ENCODE measurements at regions not wholly inside any gene's neighbourhood (a gene's known extent, or its start where the extent isn't known, plus 50 kb on each side); places are given as distances from the start of the nearest gene placed in this dataset.

GRCh38 chr2:240269886-240270285 is 129.4 kb upstream of the OTOS start:
- POLR2A ChIA-PET (ENCODE audit: partially characterized antibody) = no interaction called here
- intact Hi-C loops (cut with micrococcal nuclease) = no loop called here
- Histone ChIP-seq H3K27ac (ENCODE audit: low read depth, low read length) (no peak overlapping the region), H3K9me3 (ENCODE audit: control insufficient read depth in 1 of 2, low read length in 2 of 2) (peaks cover 0 to 2% of the 10 kb centered on the region in 2 donors), H3K36me3 (ENCODE audit: insufficient read depth, low read length) (no peaks in the 10 kb centered on the region), H3K27me3 (ENCODE audit: insufficient read depth, low read length) (peaks cover 7% of the 10 kb centered on the region), H3K4me3 (ENCODE audit: low read length in 2 of 2) (no peak overlapping the region), H3K4me1 (ENCODE audit: insufficient read depth, low read length) (no peaks in the 10 kb centered on the region)
- Mint-ChIP-seq H3K36me3 (peaks cover 0 to 4% of the 10 kb centered on the region in 2 donors), H3K4me3 (no peak overlapping the region), H3K27ac (no peak overlapping the region), H3K27me3 (peaks cover 31 to 37% of the 10 kb centered on the region in 2 donors), H3K9me3 (peaks cover 6 to 27% (median 20%) of the 10 kb centered on the region in 8 donors), H3K4me1 (no peaks in the 10 kb centered on the region)
- DNase-seq = no peak
- CTCF ChIA-PET (ENCODE audit: partially characterized antibody) = no interaction called here

DNA sequence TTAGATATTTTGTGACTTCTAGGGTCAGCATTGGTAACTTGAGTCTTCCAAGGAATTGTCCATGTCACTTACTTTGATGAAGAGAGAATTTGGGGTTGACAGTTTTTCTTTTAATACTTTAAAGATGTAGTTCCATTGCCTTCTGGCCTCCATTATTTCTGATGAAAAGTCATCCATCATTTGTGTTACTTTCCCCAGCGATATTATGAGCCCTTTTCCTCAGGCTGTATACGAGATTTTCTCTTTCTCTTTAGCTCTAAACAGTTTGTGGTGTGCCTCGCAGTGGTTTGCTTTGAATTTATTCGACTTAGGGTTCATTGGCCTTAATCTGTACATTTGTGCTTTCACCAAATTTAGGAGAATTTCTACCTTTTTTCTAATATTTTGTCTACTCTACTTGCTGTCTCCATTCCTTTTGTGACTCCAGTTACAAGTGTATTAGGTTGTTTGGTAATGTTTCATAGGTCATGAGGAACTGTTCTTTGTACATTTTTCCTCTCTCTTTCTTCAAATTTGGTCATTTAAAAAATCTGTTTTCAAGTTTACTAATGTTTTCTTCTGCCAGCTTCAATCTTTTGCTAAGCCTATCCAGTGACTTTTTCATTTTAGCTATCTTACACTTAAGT is 131.4 kb upstream of the OTOS start:
- Histone ChIP-seq H3K27ac (ENCODE audit: low read depth, low read length) (no peak overlapping the region), H3K27me3 (ENCODE audit: insufficient read depth, low read length) (peaks cover 7% of the 10 kb centered on the region), H3K36me3 (ENCODE audit: insufficient read depth, low read length) (no peaks in the 10 kb centered on the region), H3K4me3 (ENCODE audit: low read length in 2 of 2) (no peak overlapping the region), H3K4me1 (ENCODE audit: insufficient read depth, low read length) (no peaks in the 10 kb centered on the region), H3K9me3 (ENCODE audit: control insufficient read depth in 1 of 2, low read length in 2 of 2) (peaks cover 0 to 2% of the 10 kb centered on the region in 2 donors)
- H3K4me1 Mint-ChIP-seq = no peaks in the 10 kb centered on the region
- peaks cover 40 to 48% of the 10 kb centered on the region in 2 donors for H3K27me3 Mint-ChIP-seq
- H3K36me3 Mint-ChIP-seq = peaks cover 0 to 4% of the 10 kb centered on the region in 2 donors
- peaks cover 6 to 27% (median 19%) of the 10 kb centered on the region in 8 donors for H3K9me3 Mint-ChIP-seq
- ChIA-PET CTCF (ENCODE audit: partially characterized antibody) (no interaction called here), POLR2A (ENCODE audit: partially characterized antibody) (no interaction called here)
- intact Hi-C loops (cut with micrococcal nuclease) = no loop called here
- no peak for DNase-seq
- H3K27ac Mint-ChIP-seq = no peak overlapping the region
- no peak overlapping the region for H3K4me3 Mint-ChIP-seq

DNA sequence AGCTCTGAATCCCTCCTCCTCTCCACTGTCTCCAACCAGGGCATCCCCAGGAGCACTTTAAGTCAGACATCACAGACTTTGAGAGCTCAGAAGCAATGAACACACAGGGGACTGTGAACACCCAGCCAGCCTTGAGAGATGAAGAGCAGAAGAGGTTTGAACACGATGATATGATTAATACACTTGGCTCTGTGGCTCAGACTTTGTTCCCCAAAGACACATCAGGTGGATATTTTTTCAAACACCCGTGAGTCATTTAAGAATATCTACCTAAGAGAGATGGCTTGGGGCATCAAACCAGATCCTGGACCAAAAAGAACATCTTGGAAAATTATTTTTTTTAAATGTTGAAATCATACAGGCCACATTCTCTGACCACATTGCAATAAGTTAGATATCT is 134.9 kb upstream of the OTOS start:
- POLR2A ChIA-PET (ENCODE audit: partially characterized antibody) = no interaction called here
- Histone ChIP-seq H3K27ac (ENCODE audit: low read depth, low read length) (no peak overlapping the region), H3K4me3 (ENCODE audit: low read length in 2 of 2) (no peak overlapping the region), H3K27me3 (ENCODE audit: insufficient read depth, low read length) (peaks cover 7% of the 10 kb centered on the region), H3K9me3 (ENCODE audit: control insufficient read depth in 1 of 2, low read length in 2 of 2) (peaks cover 0 to 2% of the 10 kb centered on the region in 2 donors), H3K4me1 (ENCODE audit: insufficient read depth, low read length) (no peaks in the 10 kb centered on the region), H3K36me3 (ENCODE audit: insufficient read depth, low read length) (no peaks in the 10 kb centered on the region)
- no peaks in the 10 kb centered on the region for H3K4me1 Mint-ChIP-seq
- intact Hi-C loops (cut with micrococcal nuclease) = no loop called here
- peaks cover 28 to 33% of the 10 kb centered on the region in 2 donors for H3K27me3 Mint-ChIP-seq
- H3K36me3 Mint-ChIP-seq = peaks cover 0 to 4% of the 10 kb centered on the region in 2 donors
- peaks cover 6 to 28% (median 19%) of the 10 kb centered on the region in 8 donors for H3K9me3 Mint-ChIP-seq
- no peak for DNase-seq
- CTCF ChIA-PET (ENCODE audit: partially characterized antibody) = no interaction called here
- H3K27ac Mint-ChIP-seq = no peak overlapping the region
- no peak overlapping the region for H3K4me3 Mint-ChIP-seq

GRCh38 chr2:240277073-240277806 is 136.8 kb upstream of the OTOS start:
- Mint-ChIP-seq H3K27me3 (peaks cover 36 to 38% of the 10 kb centered on the region in 2 donors), H3K4me3 (no peak overlapping the region), H3K9me3 (peaks cover 5 to 21% (median 14%) of the 10 kb centered on the region in 8 donors), H3K36me3 (peaks cover 0 to 2% of the 10 kb centered on the region in 2 donors), H3K4me1 (no peaks in the 10 kb centered on the region), H3K27ac (no peak overlapping the region)
- no peak for DNase-seq
- intact Hi-C loops (cut with micrococcal nuclease) = no loop called here
- Histone ChIP-seq H3K27me3 (ENCODE audit: insufficient read depth, low read length) (peaks cover 5% of the 10 kb centered on the region), H3K4me3 (ENCODE audit: low read length in 2 of 2) (no peak overlapping the region), H3K9me3 (ENCODE audit: control insufficient read depth in 1 of 2, low read length in 2 of 2) (peaks cover 0 to 2% of the 10 kb centered on the region in 2 donors), H3K36me3 (ENCODE audit: insufficient read depth, low read length) (no peaks in the 10 kb centered on the region), H3K4me1 (ENCODE audit: insufficient read depth, low read length) (no peaks in the 10 kb centered on the region), H3K27ac (ENCODE audit: low read depth, low read length) (no peak overlapping the region)
- ChIA-PET POLR2A (ENCODE audit: partially characterized antibody) (no interaction called here), CTCF (ENCODE audit: partially characterized antibody) (no interaction called here)

GRCh38 chr2:240277807-240278522 is 137.5 kb upstream of the OTOS start:
- no peaks in the 10 kb centered on the region for H3K4me1 Mint-ChIP-seq
- no peak overlapping the region for H3K4me3 Mint-ChIP-seq
- H3K27me3 Mint-ChIP-seq = peaks cover 38 to 39% of the 10 kb centered on the region in 2 donors
- Histone ChIP-seq H3K27ac (ENCODE audit: low read depth, low read length) (no peak overlapping the region), H3K9me3 (ENCODE audit: control insufficient read depth in 1 of 2, low read length in 2 of 2) (no peaks in the 10 kb centered on the region), H3K36me3 (ENCODE audit: insufficient read depth, low read length) (no peaks in the 10 kb centered on the region), H3K4me1 (ENCODE audit: insufficient read depth, low read length) (no peaks in the 10 kb centered on the region), H3K4me3 (ENCODE audit: low read length in 2 of 2) (no peak overlapping the region), H3K27me3 (ENCODE audit: insufficient read depth, low read length) (peaks cover 5% of the 10 kb centered on the region)
- CTCF ChIA-PET (ENCODE audit: partially characterized antibody) = no interaction called here
- H3K9me3 Mint-ChIP-seq = peaks cover under 1 to 14% (median 8%) of the 10 kb centered on the region in 8 donors
- no peaks in the 10 kb centered on the region for H3K36me3 Mint-ChIP-seq
- no peak overlapping the region for H3K27ac Mint-ChIP-seq
- POLR2A ChIA-PET (ENCODE audit: partially characterized antibody) = no interaction called here
- no peak for DNase-seq
- intact Hi-C loops (cut with micrococcal nuclease) = no loop called here

- Histone ChIP-seq H3K9me3 (ENCODE audit: control insufficient read depth in 1 of 2, low read length in 2 of 2) (no peaks in the 10 kb centered on the region), H3K4me1 (ENCODE audit: insufficient read depth, low read length) (no peaks in the 10 kb centered on the region), H3K27ac (ENCODE audit: low read depth, low read length) (no peak overlapping the region), H3K4me3 (ENCODE audit: low read length in 2 of 2) (no peak overlapping the region), H3K27me3 (ENCODE audit: insufficient read depth, low read length) (peaks cover 5% of the 10 kb centered on the region), H3K36me3 (ENCODE audit: insufficient read depth, low read length) (no peaks in the 10 kb centered on the region)
- no peak for DNase-seq
- intact Hi-C loops (cut with micrococcal nuclease) = no loop called here
- no peak overlapping the region for H3K4me3 Mint-ChIP-seq
- POLR2A ChIA-PET (ENCODE audit: partially characterized antibody) = no interaction called here
- no peaks in the 10 kb centered on the region for H3K4me1 Mint-ChIP-seq
- H3K36me3 Mint-ChIP-seq = no peaks in the 10 kb centered on the region
- H3K27ac Mint-ChIP-seq = no peak overlapping the region
- CTCF ChIA-PET (ENCODE audit: partially characterized antibody) = no interaction called here
- H3K27me3 Mint-ChIP-seq = peaks cover 39 to 40% of the 10 kb centered on the region in 2 donors
- H3K9me3 Mint-ChIP-seq = peaks cover 0 to 16% (median 7%) of the 10 kb centered on the region in 8 donors
Observed at GRCh38 chr2:240278661-240279060, 138.2 kb upstream of the OTOS start.

DNA sequence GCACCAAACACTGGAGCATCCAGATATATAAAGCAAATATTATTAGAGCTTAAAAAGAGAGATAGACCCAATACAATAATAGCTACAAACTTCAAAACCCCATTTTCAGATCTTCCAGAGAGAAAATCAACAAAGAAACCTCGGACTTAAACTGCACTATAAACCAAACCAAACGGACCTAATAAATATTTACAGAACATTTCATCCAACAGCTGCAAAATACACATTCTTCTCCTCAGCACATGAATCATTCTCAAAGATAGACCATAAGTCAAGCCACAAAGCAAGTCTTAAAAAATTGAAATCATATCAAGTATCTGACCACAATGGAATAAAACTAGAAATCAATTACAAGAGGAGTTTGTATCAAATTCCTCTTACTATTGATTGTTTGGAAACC is 140.2 kb upstream of the OTOS start:
- POLR2A ChIA-PET (ENCODE audit: partially characterized antibody) = no interaction called here
- H3K36me3 ChIP-seq (ENCODE audit: insufficient read depth, low read length) = no peaks in the 10 kb centered on the region
- Mint-ChIP-seq H3K9me3 (peaks cover 0 to 14% (median 6%) of the 10 kb centered on the region in 8 donors), H3K27ac (no peak overlapping the region), H3K27me3 (peaks cover 29 to 36% of the 10 kb centered on the region in 2 donors), H3K36me3 (no peaks in the 10 kb centered on the region), H3K4me3 (no peak overlapping the region), H3K4me1 (no peaks in the 10 kb centered on the region)
- CTCF ChIA-PET (ENCODE audit: partially characterized antibody) = no interaction called here
- peaks cover 5% of the 10 kb centered on the region for H3K27me3 ChIP-seq (ENCODE audit: insufficient read depth, low read length)
- no peaks in the 10 kb centered on the region for H3K4me1 ChIP-seq (ENCODE audit: insufficient read depth, low read length)
- DNase-seq = no peak
- intact Hi-C loops (cut with micrococcal nuclease) = no loop called here
- no peaks in the 10 kb centered on the region for H3K9me3 ChIP-seq (ENCODE audit: control insufficient read depth in 1 of 2, low read length in 2 of 2)
- no peak overlapping the region for H3K4me3 ChIP-seq (ENCODE audit: low read length in 2 of 2)
- no peak overlapping the region for H3K27ac ChIP-seq (ENCODE audit: low read depth, low read length)

All from CD4-positive, alpha-beta memory T cell (primary cell).